ENCODE measurements at regions not wholly inside any gene's neighbourhood (a gene's known extent, or its start where the extent isn't known, plus 50 kb on each side); places are given as distances from the start of the nearest gene placed in this dataset.

DNA sequence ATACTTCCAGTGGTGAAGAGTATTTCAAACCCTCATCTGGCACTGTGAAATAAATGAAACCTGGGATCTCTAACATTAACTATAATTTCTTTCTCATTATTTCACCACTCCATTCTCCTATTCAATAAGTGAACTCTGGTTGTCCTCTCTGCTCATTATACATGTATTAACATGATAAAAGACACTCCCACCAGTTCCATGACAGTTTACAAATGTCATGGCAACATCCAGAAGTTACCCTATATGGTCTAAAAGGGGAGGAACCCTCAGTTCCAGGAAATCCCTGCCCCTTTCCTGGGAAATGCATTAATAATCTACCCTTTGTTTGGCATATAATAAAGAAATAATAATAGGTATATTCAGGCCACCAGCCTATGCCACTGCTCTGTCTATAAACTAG lies 62.7 kb upstream of the BRINP3 start:
- FAIRE-seq = no peak

DNA sequence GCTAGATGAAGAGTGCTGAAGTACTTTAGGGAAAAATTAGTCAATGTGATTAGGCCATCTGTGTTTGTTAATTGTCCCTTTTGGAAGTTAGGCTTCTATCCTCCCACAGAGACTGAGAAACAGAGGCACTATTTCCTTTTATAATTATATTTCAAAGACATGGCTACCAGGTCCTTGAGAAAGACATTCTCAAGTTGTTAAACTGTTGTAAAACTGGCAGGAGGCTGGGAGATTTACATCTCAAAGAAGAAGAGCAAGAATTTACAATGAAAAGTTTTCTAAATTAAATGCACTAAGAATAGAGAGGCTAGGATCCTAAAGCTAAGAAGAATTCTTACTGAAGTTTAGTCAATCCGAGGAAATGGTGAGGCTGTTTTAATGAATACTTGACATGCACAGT lies 74.0 kb upstream of the BRINP3 start:
- no peak for FAIRE-seq

DNA sequence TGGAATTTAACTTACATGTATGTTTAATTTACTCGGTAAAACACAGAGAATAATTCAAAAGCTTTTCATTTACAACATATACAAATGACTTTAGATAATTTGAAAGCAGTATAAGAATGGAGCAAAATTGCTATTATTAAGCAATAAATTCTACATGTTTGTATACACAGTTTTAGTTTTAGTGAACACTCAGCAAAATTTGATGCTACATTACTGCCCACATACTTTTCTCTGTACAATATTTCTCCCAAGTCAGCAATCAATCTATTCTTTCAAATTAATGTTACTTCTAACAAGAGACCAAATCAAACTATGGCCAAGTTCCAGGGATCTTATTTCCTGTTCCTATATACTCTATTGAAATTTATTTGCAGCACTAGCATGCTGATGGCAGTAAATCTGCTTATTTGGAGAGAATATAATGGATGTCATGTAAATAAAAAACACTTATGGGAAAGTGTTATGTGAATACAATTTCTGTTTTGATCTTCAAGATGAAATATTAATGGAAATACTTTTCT lies 82.6 kb upstream of the BRINP3 start:
- peak; percentile 53 for FAIRE-seq

DNA sequence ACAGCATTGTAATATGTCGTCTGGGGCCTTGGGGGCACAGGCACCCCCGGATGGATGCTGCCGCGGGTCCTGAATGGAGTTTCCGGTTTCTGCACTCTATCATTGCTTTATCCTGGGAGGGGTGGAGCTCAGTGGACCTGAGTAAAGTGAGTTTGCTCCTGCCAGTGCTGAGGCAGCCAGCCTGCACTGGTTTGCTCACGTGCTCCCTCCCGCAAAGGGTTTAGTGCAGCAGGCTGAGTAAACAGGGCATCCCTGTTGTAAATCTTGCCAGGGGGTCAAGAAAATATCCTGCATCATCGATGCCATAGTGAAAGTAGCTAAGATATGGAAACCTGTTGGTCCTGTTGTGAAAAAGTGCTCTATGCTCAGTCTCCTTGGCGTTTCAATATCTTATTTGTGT lies 85.6 kb upstream of the BRINP3 start:
- FAIRE-seq = no peak

DNA sequence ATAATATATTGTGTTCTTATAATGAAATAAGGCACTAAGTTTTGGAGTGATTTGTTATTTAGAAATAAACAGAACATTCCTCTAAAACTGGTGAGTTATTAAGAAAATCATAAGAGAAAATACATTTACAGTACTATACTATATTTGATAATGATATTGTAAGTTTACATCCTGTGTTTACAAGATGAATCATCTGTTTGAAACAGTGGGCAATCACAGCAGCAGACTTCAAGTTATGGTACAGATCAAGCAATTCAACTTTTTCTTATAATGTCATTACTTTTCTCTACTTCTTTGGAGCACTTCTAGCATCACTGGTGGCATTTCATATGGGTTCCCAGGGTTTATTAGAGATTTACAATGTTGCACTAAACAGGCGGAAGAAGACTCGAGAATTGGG lies 86.5 kb upstream of the BRINP3 start:
- peak; percentile 61 for FAIRE-seq

DNA sequence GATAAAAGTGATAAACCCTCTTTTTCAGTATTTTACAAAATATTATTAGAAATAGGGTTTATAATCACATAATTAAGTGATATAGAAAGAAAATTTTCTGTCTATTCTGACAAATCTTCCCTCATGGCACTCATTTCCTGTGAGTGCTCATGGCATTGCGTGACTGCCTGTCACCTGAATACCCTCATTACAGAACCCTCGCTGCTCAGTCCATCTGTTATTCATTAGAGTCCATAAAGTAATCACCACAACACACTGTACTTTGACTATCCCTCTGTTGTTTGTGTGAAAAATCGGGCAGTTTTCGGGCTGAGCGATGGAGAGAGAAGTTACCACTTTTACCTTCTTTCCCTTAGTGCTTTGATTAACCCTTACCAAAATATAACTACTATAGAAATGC lies 100.4 kb upstream of the BRINP3 start:
- no peak for FAIRE-seq

DNA sequence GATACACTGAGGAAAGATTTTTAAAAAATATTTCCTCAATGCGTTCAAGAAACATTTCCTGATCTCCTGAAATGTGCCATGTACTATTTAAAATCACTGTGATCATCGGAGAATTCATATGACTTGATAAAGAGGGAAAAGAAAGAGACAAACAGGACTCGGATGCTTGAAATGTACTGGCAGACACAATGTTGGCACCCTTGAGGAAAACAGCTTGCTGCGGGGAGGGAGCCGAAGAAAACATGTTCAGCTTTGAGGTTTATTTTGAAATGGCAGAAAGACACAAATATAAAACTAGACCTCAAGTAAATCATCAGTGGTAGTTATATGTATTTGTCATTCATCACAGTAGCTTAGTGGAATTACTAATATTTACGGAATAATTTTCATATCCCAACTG lies 100.9 kb upstream of the BRINP3 start:
- no peak for FAIRE-seq

DNA sequence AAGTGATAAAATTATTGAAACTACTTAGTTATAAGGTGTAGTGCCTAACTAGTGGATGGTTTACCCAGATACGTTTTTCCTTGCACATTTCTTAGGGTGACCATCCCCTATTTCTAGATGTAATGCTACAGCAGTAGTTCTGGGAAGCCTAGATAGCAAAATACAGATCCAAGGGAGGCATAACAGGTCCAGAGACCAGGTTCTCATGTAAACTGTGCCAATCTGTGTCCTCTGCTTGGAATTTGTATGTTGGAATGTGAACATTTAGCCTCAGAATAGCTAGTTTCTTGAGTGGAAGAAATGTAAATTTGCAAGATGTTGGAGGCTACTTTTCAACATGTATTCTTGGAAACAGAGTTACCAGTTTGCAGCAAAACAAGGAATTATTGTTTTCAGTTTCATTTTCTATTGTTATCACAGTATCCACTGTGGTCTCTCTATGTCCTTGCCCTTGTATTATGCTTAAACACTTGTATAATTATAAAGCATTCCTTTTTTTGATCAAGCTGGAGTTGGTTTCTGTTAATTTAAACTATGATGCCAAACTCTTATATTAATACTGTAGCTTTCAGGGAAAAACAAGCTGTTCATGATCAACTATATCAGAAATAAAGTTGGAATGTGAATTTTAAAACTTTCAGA lies 102.0 kb upstream of the BRINP3 start:
- peak; percentile 23 for FAIRE-seq

DNA sequence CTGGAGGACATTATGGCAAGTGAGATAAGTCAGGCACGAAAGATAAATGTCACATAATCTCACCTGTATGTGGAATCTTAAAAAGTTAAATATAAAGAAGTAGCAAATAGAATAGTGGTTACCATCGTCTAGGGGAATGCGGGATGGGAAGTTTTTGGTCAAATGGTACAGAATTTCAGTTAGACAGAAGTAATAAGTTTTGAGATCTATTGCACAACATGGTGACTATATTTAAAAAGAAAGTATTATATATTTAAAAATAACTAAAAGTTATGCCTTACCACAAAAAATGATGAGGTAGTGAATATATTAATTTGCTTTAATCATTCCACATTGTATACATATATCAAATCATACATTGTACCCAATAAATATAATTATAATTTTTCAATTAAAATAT lies 106.2 kb upstream of the BRINP3 start:
- FAIRE-seq = peak; percentile 95

DNA sequence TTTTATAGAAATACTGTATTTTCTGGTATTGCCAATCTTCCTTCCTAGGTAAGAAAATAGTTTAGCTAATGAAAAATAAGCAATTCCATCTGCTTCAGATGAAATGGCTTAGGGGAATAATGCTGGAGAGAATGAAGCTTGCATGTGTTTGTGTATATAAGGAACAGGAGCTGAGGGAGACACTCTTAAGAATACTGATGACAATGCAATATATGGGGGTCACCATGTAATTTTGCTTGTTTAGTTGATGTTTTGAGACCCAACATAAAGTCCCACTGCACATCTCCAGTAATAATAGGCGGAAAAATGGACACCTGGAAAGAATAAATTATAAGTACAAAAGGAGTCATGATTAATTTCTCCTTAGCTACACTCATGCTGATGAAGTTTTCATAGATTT lies 110.8 kb upstream of the BRINP3 start:
- no peak for FAIRE-seq

DNA sequence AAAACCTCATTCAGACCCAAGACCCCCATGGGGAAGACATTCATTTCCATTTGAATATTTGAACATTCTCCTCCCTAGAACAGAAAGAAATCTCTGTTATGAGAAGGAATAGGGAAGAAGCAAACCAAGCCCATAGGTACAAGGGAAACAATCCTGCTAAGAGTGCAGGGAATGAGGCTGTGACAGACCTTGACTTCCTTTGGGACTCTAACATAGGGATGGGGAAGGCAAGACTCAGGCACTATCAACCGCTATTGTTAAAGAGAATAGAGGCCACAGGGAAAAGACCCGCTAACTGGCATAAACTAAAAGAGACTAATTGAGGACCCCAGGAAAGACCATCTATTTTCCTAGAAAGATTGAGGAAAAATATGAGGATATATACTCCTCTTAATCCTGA lies 117.8 kb upstream of the BRINP3 start:
- no peak for FAIRE-seq

DNA sequence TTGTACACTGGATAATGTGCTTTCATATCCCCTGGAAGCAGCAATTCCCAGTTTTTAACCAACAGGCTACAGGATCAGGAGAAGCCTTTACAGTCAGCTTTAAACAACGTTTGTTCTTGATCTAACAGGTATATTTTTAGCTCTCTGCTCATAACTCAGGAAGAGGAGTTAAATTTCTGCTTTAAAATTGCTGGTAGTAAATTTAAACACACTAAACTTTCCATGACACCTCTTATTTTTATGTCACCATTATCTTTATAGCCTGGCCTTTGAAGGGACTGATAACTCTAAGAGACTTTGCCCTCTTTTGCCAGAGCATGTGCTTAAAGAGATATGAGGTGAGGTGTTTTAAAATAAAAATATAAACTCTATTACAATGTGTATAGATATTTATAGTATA lies 119.6 kb upstream of the BRINP3 start:
- no peak for FAIRE-seq

DNA sequence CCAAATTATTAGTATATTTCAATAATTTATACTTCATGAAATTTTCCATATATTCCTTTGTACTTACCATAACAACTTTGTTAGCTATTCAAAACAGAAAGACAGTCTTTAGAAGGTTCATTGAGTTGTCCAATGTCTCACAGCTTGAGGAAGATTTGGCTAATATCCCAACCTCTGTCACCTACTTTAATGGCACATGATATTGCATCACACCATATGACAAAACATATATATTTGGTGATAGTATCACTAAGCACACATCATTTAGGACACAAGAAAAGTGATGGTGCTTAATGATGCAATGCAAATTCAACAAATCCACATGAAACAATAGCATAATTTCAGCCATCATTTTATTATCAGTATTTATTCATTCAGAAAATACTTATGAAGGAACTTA lies 122.0 kb upstream of the BRINP3 start:
- FAIRE-seq = no peak

DNA sequence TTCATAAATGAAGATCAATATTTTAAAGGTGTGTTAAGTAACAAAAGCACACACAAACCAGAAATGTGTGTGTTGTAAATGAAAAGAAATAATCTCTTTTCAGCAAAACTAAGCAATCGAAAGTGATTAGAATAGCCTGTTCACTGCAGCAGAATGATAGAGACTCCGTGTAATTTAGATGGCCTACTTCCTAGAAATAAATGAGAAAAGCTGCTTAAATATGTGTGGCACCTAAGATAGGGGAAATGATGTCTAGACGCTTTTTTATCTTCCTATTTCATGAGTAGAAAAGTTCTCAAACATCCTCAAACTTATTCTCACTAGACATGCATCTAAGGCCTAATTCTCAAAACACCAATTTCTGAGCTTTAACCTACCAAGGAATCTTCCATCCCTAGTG lies 124.7 kb upstream of the BRINP3 start:
- FAIRE-seq = no peak

DNA sequence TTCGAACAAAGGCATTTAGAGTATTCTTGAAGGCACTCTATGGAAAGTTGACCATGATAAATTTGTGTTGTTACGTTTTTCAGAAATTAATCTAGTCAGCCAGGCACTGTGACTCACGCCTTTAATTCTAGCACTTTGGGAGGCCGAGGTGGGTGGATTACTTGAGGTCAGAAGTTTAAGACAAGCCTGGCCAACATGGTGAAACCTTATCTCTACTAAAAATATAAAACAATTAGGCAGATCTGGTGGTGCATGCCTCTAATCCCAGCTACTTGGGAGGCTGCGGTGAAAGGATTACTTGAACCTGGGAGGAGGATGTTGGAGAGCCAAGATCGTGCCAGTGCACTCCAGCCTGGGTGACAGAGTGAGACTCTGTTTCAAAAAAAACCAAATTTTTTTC lies 130.6 kb upstream of the BRINP3 start:
- no peak for FAIRE-seq

DNA sequence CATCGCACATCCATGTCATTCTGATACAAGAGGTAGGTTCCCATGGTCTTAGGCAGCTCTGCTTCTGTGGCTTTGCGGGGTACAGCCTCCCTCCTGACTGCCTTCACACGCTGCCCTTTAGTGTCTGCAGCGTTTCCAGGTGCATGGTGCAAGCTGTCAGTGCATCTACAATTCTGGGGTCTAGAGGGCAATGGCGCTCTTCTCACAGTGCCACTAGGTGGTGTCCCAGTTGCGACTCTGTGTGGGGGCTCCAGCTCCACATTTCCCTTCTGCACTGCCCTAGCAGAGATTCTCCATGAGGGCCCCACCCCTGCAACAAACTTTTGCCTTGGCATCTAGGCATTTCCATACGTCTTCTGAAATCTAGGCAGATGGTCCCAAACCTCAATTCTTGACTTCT lies 138.2 kb upstream of the BRINP3 start:
- no peak for FAIRE-seq

DNA sequence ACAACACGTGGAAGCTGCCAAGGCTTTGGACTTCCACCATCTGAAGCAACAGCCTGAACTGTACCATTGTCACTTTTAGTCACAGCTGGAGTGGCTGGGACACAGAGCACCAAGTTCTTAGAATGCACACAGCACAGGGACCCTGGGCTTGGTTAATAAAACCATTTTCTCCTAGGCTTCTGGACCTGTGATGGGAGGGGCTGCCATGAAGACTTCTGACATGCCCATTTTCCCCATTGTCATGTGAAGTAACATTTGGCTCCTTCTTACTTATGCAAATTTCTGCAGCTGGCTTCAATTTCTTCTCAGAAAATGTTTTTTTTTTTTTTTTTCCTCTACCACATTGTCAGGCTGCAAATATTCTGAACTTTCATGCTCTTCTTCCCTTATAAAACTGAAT lies 138.6 kb upstream of the BRINP3 start:
- no peak for FAIRE-seq

DNA sequence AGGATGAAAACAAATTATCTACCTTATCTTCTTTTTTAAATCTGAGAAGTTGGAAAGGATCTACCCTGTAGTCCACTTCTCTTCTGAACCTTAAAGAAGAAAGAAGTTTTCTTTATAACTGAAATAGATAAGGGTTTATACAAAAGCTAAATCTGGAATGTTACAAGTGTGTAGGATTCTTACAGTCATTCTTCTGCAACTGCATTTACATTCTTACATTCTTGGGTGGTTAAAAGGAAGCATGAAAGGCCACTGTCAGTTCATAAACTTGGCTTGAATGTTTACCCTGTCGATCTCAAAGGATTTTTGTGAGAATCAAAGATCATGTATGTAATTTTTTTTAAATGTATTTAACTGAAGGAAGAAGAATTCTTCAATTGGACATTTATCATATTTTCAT lies 142.1 kb upstream of the BRINP3 start:
- no peak for FAIRE-seq

DNA sequence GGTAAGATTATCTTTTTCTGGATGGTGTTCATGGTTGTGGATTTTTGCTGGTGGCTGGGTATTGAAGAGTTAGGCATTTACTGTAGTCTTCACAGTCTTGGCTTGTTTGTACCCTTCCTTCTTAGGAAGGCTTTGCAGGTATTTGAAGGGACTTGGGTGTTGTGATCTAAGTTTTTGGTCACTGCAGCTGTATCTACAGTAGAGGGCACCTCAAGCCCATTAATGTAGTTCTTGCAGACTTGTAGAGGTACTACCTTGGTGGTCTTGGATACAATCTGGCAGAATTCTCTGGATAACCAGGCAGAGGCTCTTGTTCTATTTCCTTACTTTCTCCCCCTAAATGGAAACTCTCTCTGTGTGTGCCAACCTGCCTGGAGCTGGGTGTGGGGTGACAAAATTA lies 155.8 kb upstream of the BRINP3 start:
- FAIRE-seq = no peak

DNA sequence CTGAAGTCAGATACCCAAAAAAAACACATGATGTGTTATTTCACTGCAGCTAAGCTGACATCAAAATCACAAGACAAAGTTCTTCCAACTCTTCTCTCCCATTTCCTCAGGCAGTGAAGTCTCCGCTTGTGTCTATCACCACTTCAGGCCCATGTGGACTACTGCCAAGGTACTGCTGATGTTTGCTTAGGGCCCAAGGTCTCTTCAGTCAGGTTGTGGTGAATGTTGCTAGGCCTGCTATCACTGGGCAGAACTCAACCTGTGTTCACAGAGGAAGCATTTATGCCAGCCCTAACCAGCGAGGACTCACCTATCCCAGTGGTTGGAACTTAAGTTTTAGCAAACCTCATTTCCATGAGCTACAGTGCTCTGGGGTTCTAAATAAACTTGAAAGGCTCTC lies 156.5 kb upstream of the BRINP3 start:
- FAIRE-seq = no peak

DNA sequence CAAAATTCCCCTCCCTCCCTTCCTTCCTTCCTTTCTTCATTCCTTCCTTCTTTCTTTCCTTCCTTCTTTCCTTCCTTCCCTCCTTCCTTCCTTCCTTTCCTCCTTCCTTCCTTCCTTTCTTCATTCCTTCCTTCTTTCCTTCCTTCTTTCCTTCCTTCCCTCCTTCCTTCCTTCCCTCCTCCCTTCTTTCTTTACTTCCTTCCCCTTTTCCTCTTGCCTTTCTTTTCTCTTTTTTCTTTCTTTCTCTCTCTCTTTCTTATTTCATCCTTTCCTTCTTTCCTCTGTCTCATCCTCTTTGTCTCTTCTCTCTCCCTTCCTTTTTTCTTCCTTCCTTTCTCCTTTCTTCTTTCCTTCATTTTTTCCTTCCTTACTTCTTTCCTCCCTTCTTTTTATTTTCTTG lies 171.9 kb upstream of the BRINP3 start:
- no peak for FAIRE-seq

DNA sequence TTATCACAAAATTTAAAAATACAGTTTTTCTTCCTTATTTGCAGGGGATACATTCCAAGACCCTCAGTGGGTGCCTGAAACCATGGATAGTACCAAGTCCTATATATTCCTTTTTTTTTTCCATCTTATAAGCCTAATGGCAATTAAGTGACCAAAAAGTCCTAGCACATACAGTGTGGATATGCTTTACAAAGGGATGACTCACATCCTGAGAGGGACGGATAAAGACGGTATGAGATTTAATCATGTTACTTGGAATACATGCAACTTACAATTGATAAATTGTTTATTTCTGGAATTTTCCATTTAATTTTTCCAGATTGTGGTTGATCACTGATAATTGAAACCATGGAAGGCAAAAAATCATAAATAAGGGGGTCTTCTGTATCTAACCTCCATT lies 181.2 kb upstream of the BRINP3 start:
- no peak for FAIRE-seq

DNA sequence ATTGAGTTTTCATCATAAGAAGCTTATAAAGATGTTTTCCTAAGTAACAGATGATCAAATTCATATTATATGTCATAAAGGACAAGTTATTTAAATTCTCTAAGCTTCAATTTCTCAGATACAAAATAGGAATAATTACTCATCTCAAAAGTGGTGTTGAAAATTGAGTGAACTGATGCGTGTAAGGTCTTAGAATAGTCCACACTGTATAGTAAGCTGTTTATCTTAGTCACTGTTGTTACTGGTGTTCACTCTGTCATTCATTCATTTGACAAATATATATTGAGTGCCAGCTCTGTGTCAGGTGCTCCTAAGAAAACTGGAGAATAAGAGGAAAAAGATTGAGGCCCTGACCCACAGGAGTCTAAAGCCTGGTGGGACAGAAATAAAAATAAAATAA lies 186.3 kb upstream of the BRINP3 start:
- no peak for FAIRE-seq

DNA sequence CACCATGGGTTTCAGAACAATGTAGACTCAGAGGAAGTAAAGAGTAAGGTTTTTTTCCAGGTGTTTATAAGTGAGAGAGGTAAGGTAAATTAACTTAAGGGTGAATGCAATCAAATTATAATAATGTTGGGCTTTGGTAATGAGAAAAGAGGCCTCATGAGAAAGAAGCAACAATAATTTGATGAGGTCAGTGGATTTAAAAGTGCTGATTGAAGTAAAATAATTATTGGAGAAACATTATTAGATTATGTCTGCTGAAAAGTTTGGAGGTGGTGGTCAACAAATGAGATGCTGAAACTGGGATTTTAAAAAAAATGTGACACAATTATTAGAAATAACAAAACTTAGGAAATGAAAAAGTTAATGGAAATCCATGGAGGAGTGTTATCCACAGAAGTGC lies 187.4 kb upstream of the BRINP3 start:
- FAIRE-seq = no peak

DNA sequence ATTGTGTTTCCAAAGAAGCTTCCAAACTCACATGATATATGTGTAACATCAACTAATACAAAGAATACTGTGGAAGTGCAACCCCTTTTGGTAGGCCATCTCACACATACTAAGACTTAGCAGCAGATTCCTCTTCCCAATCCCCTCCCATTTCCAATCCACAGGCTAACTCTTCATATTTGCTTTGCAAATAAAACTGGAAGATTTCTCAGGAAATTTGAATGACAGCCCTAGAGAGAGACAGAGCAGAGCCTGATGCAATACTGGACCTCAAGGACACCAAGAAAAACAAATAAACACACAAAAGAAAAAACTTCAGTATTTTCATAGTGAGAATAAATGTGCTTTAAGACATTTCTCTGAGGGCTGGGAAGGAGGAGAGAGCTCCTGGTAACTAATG lies 190.2 kb upstream of the BRINP3 start:
- FAIRE-seq = no peak

DNA sequence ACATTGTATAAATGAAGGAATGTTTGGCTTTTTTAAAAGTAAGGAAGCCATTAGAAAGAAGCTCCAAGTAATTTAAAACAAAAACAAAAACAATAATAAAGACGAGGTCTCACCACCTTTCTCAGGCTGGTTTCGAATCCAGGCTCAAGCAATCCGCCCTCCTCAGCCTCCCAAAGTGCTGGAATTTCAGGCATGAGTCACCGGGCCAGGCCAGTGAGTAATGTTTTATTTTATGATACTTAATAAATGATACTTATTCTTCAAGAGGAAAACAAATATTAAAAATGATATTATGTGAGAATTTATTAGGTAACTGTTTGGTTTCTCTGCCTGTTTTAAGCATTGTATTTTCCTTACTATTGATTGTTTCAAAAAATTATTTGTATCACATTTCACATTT lies 201.4 kb upstream of the BRINP3 start:
- no peak for FAIRE-seq

All from TTC549 (cell line).